Keratinocyte (primary cell): ENCODE measurements at regions not wholly inside any gene's neighbourhood (a gene's known extent, or its start where the extent isn't known, plus 50 kb on each side); places are given as distances from the start of the nearest gene placed in this dataset.

Source experiments
- DNase-seq: peaks from one replicate; pipeline ENCODE4 v3.0.0-alpha.2; 2011; ENCODE audit warnings: low read depth, missing footprints, low spot score
- FAIRE-seq: peaks from 2 replicates; lab custom pipeline; 2011; peaks lifted over from hg19 to GRCh38; lab: Jason Lieb, UNC
- H2AFZ ChIP-seq: 2 replicates; pipeline ENCODE4 v1.6.0; 2012; ENCODE audit warnings: low read length, control low read depth, inconsistent platforms; ENCODE audit not compliant: control insufficient read depth
- H3K27ac ChIP-seq: 2 replicates; pipeline ENCODE4 v1.5.1; 2011; ENCODE audit warnings: low read length; ENCODE audit not compliant: control insufficient read depth, insufficient read depth
- H3K27me3 ChIP-seq: 3 replicates; pipeline ENCODE4 v1.6.0; 2011; ENCODE audit warnings: low read length; ENCODE audit not compliant: control insufficient read depth, insufficient read depth; ENCODE audit errors: extremely low read depth
- H3K36me3 ChIP-seq, 2 experiments: 2 replicates in 1 of 2; 3 replicates in 1 of 2; pipeline ENCODE4 v1.5.1; 2011; ENCODE audit warnings: low read length in 2 of 2, mild to moderate bottlenecking in 1 of 2; ENCODE audit not compliant: control insufficient read depth in 2 of 2, insufficient read depth in 2 of 2; ENCODE audit errors: extremely low read depth in 1 of 2
- H3K4me1 ChIP-seq: 3 replicates; pipeline ENCODE4 v1.5.1; 2011; ENCODE audit warnings: low read length; ENCODE audit not compliant: control insufficient read depth, insufficient read depth; ENCODE audit errors: extremely low read depth
- H3K4me2 ChIP-seq: 3 replicates; pipeline ENCODE4 v1.6.0; 2011; ENCODE audit warnings: low read depth, low read length; ENCODE audit not compliant: control insufficient read depth, insufficient read depth; ENCODE audit errors: extremely low read depth
- H3K4me3 ChIP-seq, 3 experiments: fragments of 200-600 bp in 1 of 3; sonication (generic) in 1 of 3; 2 replicates in 2 of 3; 3 replicates in 1 of 3; pipeline ENCODE4 v1.5.1; 2011 to 2016; ENCODE audit warnings: low read length in 3 of 3, mild to moderate bottlenecking in 3 of 3, control low read depth in 2 of 3, inconsistent platforms in 1 of 3, low read depth in 1 of 3, mixed read lengths in 1 of 3, mixed run types in 1 of 3, moderate library complexity in 1 of 3; ENCODE audit not compliant: control insufficient read depth in 2 of 3, insufficient read depth in 2 of 3; ENCODE audit errors: extremely low read depth in 1 of 3
- H3K79me2 ChIP-seq: 2 replicates; pipeline ENCODE4 v1.6.0; 2012; ENCODE audit warnings: low read length; ENCODE audit not compliant: control insufficient read depth, insufficient read depth
- H3K9ac ChIP-seq: 3 replicates; pipeline ENCODE4 v1.6.0; 2011; ENCODE audit warnings: low read length; ENCODE audit not compliant: control insufficient read depth, insufficient read depth; ENCODE audit errors: extremely low read depth
- H3K9me1 ChIP-seq: 3 replicates; pipeline ENCODE4 v1.6.0; 2011; ENCODE audit warnings: low read length; ENCODE audit not compliant: control insufficient read depth, insufficient read depth; ENCODE audit errors: extremely low read depth
- H3K9me3 ChIP-seq: 2 replicates; pipeline ENCODE4 v1.5.1; 2012; ENCODE audit warnings: low read depth, low read length; ENCODE audit not compliant: control insufficient read depth
- H4K20me1 ChIP-seq: 3 replicates; pipeline ENCODE4 v1.6.0; 2011; ENCODE audit warnings: low read length; ENCODE audit not compliant: control insufficient read depth, insufficient read depth; ENCODE audit errors: extremely low read depth
- CTCF ChIP-seq, 3 experiments: IDR thresholded peaks in 1 of 3; conservative IDR thresholded peaks in 1 of 3; optimal IDR thresholded peaks in 1 of 3; 2 replicates in 2 of 3; 3 replicates in 1 of 3; pipeline versions ENCODE3 to v1.5.1; 2011; ENCODE audit warnings: low read length in 3 of 3, mild to moderate bottlenecking in 3 of 3, moderate library complexity in 2 of 3, control low read depth in 1 of 3, inconsistent platforms in 1 of 3; ENCODE audit not compliant: insufficient read depth in 2 of 3; ENCODE audit errors: extremely low read depth in 1 of 3
- EZH2 ChIP-seq: IDR thresholded peaks from one replicate; pipeline ENCODE4 v1.6.1; 2012; ENCODE audit warnings: inconsistent platforms, mild to moderate bottlenecking, low read length, moderate library complexity
- dilution Hi-C: fragments of 300-500 bp; cut with MboI; formaldehyde crosslinking; loops from one replicate; pipeline ENCODE4 v1.7.0; 2020; ENCODE audit warnings: low sequenced_read_pairs; ENCODE audit not compliant: extremely low pct_ligation_motif_present

GRCh38 chr5:4246447-4246846, 650.8 kb downstream of the IRX1 start:
- H3K27me3 ChIP-seq, result no peaks in the 10 kb centered on the region
- H2AFZ ChIP-seq, result no peak overlapping the region
- H3K79me2 ChIP-seq, result no peaks in the 10 kb centered on the region
- no peak overlapping the region for H3K4me3 ChIP-seq
- no peak for TF ChIP-seq EZH2
- no peak for TF ChIP-seq CTCF (optimal IDR thresholded peaks at IDR 0.05 in 1 of 3, IDR thresholded peaks at IDR 0.05 in 1 of 3, conservative IDR thresholded peaks at IDR 0.05 in 1 of 3; ENCODE audit: extremely low read depth in 1 of 3, insufficient read depth in 2 of 3, low read length in 3 of 3)
- dilution Hi-C loops, result no loop called here
- no peaks in the 10 kb centered on the region for H3K4me1 ChIP-seq
- no peaks in the 10 kb centered on the region for H4K20me1 ChIP-seq
- H3K4me2 ChIP-seq, result no peak overlapping the region
- FAIRE-seq, result no peak
- H3K9me1 ChIP-seq, result no peaks in the 10 kb centered on the region
- H3K36me3 ChIP-seq, result no peaks in the 10 kb centered on the region
- H3K9ac ChIP-seq, result no peak overlapping the region
- no peak for DNase-seq
- no peak overlapping the region for H3K27ac ChIP-seq
- H3K9me3 ChIP-seq, result no peaks in the 10 kb centered on the region

GRCh38 chr5:4250254-4250653, 654.6 kb downstream of the IRX1 start:
- no peaks in the 10 kb centered on the region for H3K27me3 ChIP-seq
- no peaks in the 10 kb centered on the region for H4K20me1 ChIP-seq
- H3K9me3 ChIP-seq, result no peaks in the 10 kb centered on the region
- DNase-seq (no peak), FAIRE-seq (no peak)
- no peak overlapping the region for H3K9ac ChIP-seq
- no peaks in the 10 kb centered on the region for H3K4me1 ChIP-seq
- dilution Hi-C loops, result no loop called here
- H3K9me1 ChIP-seq, result no peaks in the 10 kb centered on the region
- H2AFZ ChIP-seq, result no peak overlapping the region
- H3K27ac ChIP-seq, result no peak overlapping the region
- no peak overlapping the region for H3K4me2 ChIP-seq
- H3K79me2 ChIP-seq, result no peaks in the 10 kb centered on the region
- H3K36me3 ChIP-seq, result no peaks in the 10 kb centered on the region
- TF ChIP-seq EZH2 (no peak), CTCF (optimal IDR thresholded peaks at IDR 0.05 in 1 of 3, IDR thresholded peaks at IDR 0.05 in 1 of 3, conservative IDR thresholded peaks at IDR 0.05 in 1 of 3; ENCODE audit: extremely low read depth in 1 of 3, insufficient read depth in 2 of 3, low read length in 3 of 3) (no peak)
- no peak overlapping the region for H3K4me3 ChIP-seq
